Naive B cell (primary cell): ENCODE measurements at regions not wholly inside any gene's neighbourhood (a gene's known extent, or its start where the extent isn't known, plus 50 kb on each side); places are given as distances from the start of the nearest gene placed in this dataset.

Experiments used
- ATAC-seq, 2 donors: fragments of 150-1000 bp; cut with Tn5 transposase; 2 replicates each; pipeline ENCODE4 v1.10.0; 2021; ENCODE audit warnings: low read depth in 2 of 2, mild to moderate bottlenecking in 2 of 2, moderate library complexity in 2 of 2
- DNase-seq: peaks from one replicate; pipeline ENCODE4 v3.0.0; 2022
- H3K27ac Mint-ChIP-seq, 6 donors: one replicate each; pipeline ENCODE4 v1.8.0; 2020 to 2022; ENCODE audit warnings: mild to moderate bottlenecking in 6 of 6, mixed read lengths in 6 of 6, moderate library complexity in 5 of 6, inconsistent platforms in 2 of 6
- H3K27me3 Mint-ChIP-seq, 3 donors: one replicate each; pipeline ENCODE4 v1.8.0; 2021 to 2022; ENCODE audit warnings: mixed read lengths in 3 of 3, mild to moderate bottlenecking in 1 of 3
- H3K36me3 Mint-ChIP-seq, 2 donors: one replicate each; pipeline ENCODE4 v1.8.0; 2020 to 2022; ENCODE audit warnings: mixed read lengths in 2 of 2, inconsistent platforms in 1 of 2, mild to moderate bottlenecking in 1 of 2
- H3K4me1 Mint-ChIP-seq, 3 donors: one replicate each; pipeline ENCODE4 v1.8.0; 2020 to 2022; ENCODE audit warnings: mixed read lengths in 3 of 3, inconsistent platforms in 1 of 3, mild to moderate bottlenecking in 1 of 3, moderate library complexity in 1 of 3
- H3K4me3 Mint-ChIP-seq, 8 donors: one replicate each; pipeline ENCODE4 v1.8.0; 2020 to 2022; ENCODE audit warnings: mild to moderate bottlenecking in 8 of 8, mixed read lengths in 8 of 8, moderate library complexity in 8 of 8, inconsistent platforms in 2 of 8
- H3K9me3 Mint-ChIP-seq, 7 donors: one replicate each; pipeline ENCODE4 v1.8.0; 2020 to 2022; ENCODE audit warnings: mixed read lengths in 7 of 7, mild to moderate bottlenecking in 5 of 7, inconsistent platforms in 2 of 7, moderate library complexity in 1 of 7

- no peak for DNase-seq
- no peak overlapping the region for H3K4me3 Mint-ChIP-seq
- H3K27me3 Mint-ChIP-seq: peaks cover 8 to 21% (median 19%) of the 10 kb centered on the region in 3 donors
- no peaks in the 10 kb centered on the region for H3K4me1 Mint-ChIP-seq
- no peak overlapping the region for H3K27ac Mint-ChIP-seq
- H3K36me3 Mint-ChIP-seq: peaks cover 0 to 9% of the 10 kb centered on the region in 2 donors
- peaks cover 0 to 34% (median 16%) of the 10 kb centered on the region in 7 donors for H3K9me3 Mint-ChIP-seq
- no peak for ATAC-seq
These were observed 165.5 kb downstream of the TTC8 start for GRCh38 chr14:88989911-88990310.

GRCh38 chr14:88990856-88991255 lies 166.4 kb downstream of the TTC8 start:
- Mint-ChIP-seq H3K27me3 (peaks cover 6 to 29% (median 19%) of the 10 kb centered on the region in 3 donors), H3K9me3 (peaks cover 0 to 30% (median 13%) of the 10 kb centered on the region in 7 donors), H3K4me1 (no peaks in the 10 kb centered on the region), H3K36me3 (peaks cover 0 to 2% of the 10 kb centered on the region in 2 donors), H3K4me3 (no peak overlapping the region), H3K27ac (no peak overlapping the region)
- DNase-seq (no peak), ATAC-seq (no peak)

- ATAC-seq (no peak), DNase-seq (no peak)
- H3K27ac Mint-ChIP-seq: no peak overlapping the region
- peaks cover 0 to 21% (median 8%) of the 10 kb centered on the region in 7 donors for H3K9me3 Mint-ChIP-seq
- H3K36me3 Mint-ChIP-seq: no peaks in the 10 kb centered on the region
- H3K27me3 Mint-ChIP-seq: peaks cover 13 to 37% (median 26%) of the 10 kb centered on the region in 3 donors
- H3K4me1 Mint-ChIP-seq: no peaks in the 10 kb centered on the region
- H3K4me3 Mint-ChIP-seq: no peak overlapping the region
These were observed 167.6 kb downstream of the TTC8 start for GRCh38 chr14:88992011-88992410.

- peaks cover 22 to 56% (median 32%) of the 10 kb centered on the region in 3 donors for H3K27me3 Mint-ChIP-seq
- no peaks in the 10 kb centered on the region for H3K4me1 Mint-ChIP-seq
- no peak for DNase-seq
- no peak for ATAC-seq
- peaks cover 0 to 16% (median 5%) of the 10 kb centered on the region in 7 donors for H3K9me3 Mint-ChIP-seq
- no peaks in the 10 kb centered on the region for H3K36me3 Mint-ChIP-seq
- H3K4me3 Mint-ChIP-seq: no peak overlapping the region
- no peak overlapping the region for H3K27ac Mint-ChIP-seq
These were observed 169.5 kb downstream of the TTC8 start for GRCh38 chr14:88993946-88994345.

- no peak overlapping the region for H3K4me3 Mint-ChIP-seq
- H3K4me1 Mint-ChIP-seq: no peaks in the 10 kb centered on the region
These were observed 171.2 kb downstream of the TTC8 start for GRCh38 chr14:88995437-88996198.

GRCh38 chr14:88998027-88998426 lies 173.6 kb downstream of the TTC8 start:
- ATAC-seq (no peak), DNase-seq (no peak)
- Mint-ChIP-seq H3K27me3 (peaks cover 26 to 47% (median 34%) of the 10 kb centered on the region in 3 donors), H3K4me1 (no peaks in the 10 kb centered on the region), H3K27ac (no peak overlapping the region), H3K9me3 (peaks cover 0 to 22% (median 0%) of the 10 kb centered on the region in 7 donors), H3K36me3 (no peaks in the 10 kb centered on the region), H3K4me3 (no peak overlapping the region)

More at GRCh38 chr14:88995437-88996198, 171.2 kb downstream of the TTC8 start:
- peaks cover 22 to 58% (median 32%) of the 10 kb centered on the region in 3 donors for H3K27me3 Mint-ChIP-seq
- H3K9me3 Mint-ChIP-seq: peaks cover 0 to 17% (median 0%) of the 10 kb centered on the region in 7 donors
- peak overlapping the region in 1 of 6 donors; percentile 23 for H3K27ac Mint-ChIP-seq
- no peak for ATAC-seq
- H3K36me3 Mint-ChIP-seq: no peaks in the 10 kb centered on the region
- no peak for DNase-seq

GRCh38 chr14:88999137-88999536 lies 174.7 kb downstream of the TTC8 start:
- no peak for ATAC-seq
- no peak for DNase-seq
- Mint-ChIP-seq H3K4me1 (no peaks in the 10 kb centered on the region), H3K27me3 (peaks cover 21 to 57% (median 39%) of the 10 kb centered on the region in 3 donors), H3K36me3 (no peaks in the 10 kb centered on the region), H3K4me3 (no peak overlapping the region), H3K9me3 (peaks cover 0 to 22% (median 0%) of the 10 kb centered on the region in 7 donors), H3K27ac (no peak overlapping the region)

GRCh38 chr14:89000007-89000942 lies 175.8 kb downstream of the TTC8 start:
- DNase-seq (no peak), ATAC-seq (no peak)
- no peaks in the 10 kb centered on the region for H3K36me3 Mint-ChIP-seq
- H3K9me3 Mint-ChIP-seq: peaks cover 0 to 22% (median 2%) of the 10 kb centered on the region in 7 donors
- H3K27me3 Mint-ChIP-seq: peaks cover 21 to 55% (median 36%) of the 10 kb centered on the region in 3 donors
- peak overlapping the region in 1 of 6 donors; percentile 21 for H3K27ac Mint-ChIP-seq
- H3K4me3 Mint-ChIP-seq: no peak overlapping the region
- no peaks in the 10 kb centered on the region for H3K4me1 Mint-ChIP-seq

- H3K4me1 Mint-ChIP-seq: no peaks in the 10 kb centered on the region
- H3K4me3 Mint-ChIP-seq: no peak overlapping the region
- H3K27me3 Mint-ChIP-seq: peaks cover 8 to 37% (median 17%) of the 10 kb centered on the region in 3 donors
- no peaks in the 10 kb centered on the region for H3K36me3 Mint-ChIP-seq
- ATAC-seq: no peak
- H3K9me3 Mint-ChIP-seq: peaks cover 0 to 6% (median 4%) of the 10 kb centered on the region in 7 donors
- no peak overlapping the region for H3K27ac Mint-ChIP-seq
- DNase-seq: no peak
These were observed 179.7 kb downstream of the TTC8 start for GRCh38 chr14:89004166-89004565.

- Mint-ChIP-seq H3K27me3 (peaks cover 0 to 25% (median 6%) of the 10 kb centered on the region in 3 donors), H3K27ac (no peak overlapping the region), H3K9me3 (peaks cover 0 to 6% (median 3%) of the 10 kb centered on the region in 7 donors), H3K36me3 (no peaks in the 10 kb centered on the region), H3K4me1 (no peaks in the 10 kb centered on the region), H3K4me3 (no peak overlapping the region)
- DNase-seq: no peak
- no peak for ATAC-seq
These were observed 183.5 kb downstream of the TTC8 start for GRCh38 chr14:89007906-89008305.

GRCh38 chr14:89011355-89012281 lies 187.2 kb downstream of the TTC8 start:
- Mint-ChIP-seq H3K36me3 (no peaks in the 10 kb centered on the region), H3K27me3 (peaks cover 0 to 21% (median 8%) of the 10 kb centered on the region in 3 donors), H3K4me1 (peaks cover 0 to 3% (median 2%) of the 10 kb centered on the region in 3 donors), H3K4me3 (no peak overlapping the region), H3K9me3 (peaks cover 0 to 5% (median 0%) of the 10 kb centered on the region in 7 donors), H3K27ac (no peak overlapping the region)
- DNase-seq: no peak
- ATAC-seq: no peak

GRCh38 chr14:89012282-89013097 lies 188.0 kb downstream of the TTC8 start:
- H3K27ac Mint-ChIP-seq: no peak overlapping the region
- no peaks in the 10 kb centered on the region for H3K36me3 Mint-ChIP-seq
- H3K27me3 Mint-ChIP-seq: peaks cover 0 to 19% (median 8%) of the 10 kb centered on the region in 3 donors
- DNase-seq (no peak), ATAC-seq (no peak)
- no peak overlapping the region for H3K4me3 Mint-ChIP-seq
- H3K4me1 Mint-ChIP-seq: peaks cover 0 to 3% (median 2%) of the 10 kb centered on the region in 3 donors
- H3K9me3 Mint-ChIP-seq: peaks cover 0 to 5% (median 0%) of the 10 kb centered on the region in 7 donors
